ENCODE measurements at regions not wholly inside any gene's neighbourhood (a gene's known extent, or its start where the extent isn't known, plus 50 kb on each side); places are given as distances from the start of the nearest gene placed in this dataset.

- peak; percentile 26 for DNase-seq (ENCODE audit: low read depth)
- TF ChIP-seq CTCF (conservative IDR thresholded peaks at IDR 0.05; ENCODE audit: low read depth, low read length), result no peak
- no peak overlapping the region for H3K4me3 ChIP-seq (ENCODE audit: low read depth, low read length)
These were observed 448.6 kb upstream of the GOLIM4 start for GRCh38 chr3:168544097-168544957.

- H3K4me3 ChIP-seq (ENCODE audit: low read depth, low read length), result no peak overlapping the region
- DNase-seq (ENCODE audit: low read depth), result no peak
- TF ChIP-seq CTCF (conservative IDR thresholded peaks at IDR 0.05; ENCODE audit: low read depth, low read length), result no peak
These were observed 445.0 kb upstream of the GOLIM4 start for GRCh38 chr3:168540726-168541125.

GRCh38 chr3:168539909-168540308, 444.2 kb upstream of the GOLIM4 start:
- DNase-seq (ENCODE audit: low read depth), result no peak
- no peak overlapping the region for H3K4me3 ChIP-seq (ENCODE audit: low read depth, low read length)
- no peak for TF ChIP-seq CTCF (conservative IDR thresholded peaks at IDR 0.05; ENCODE audit: low read depth, low read length)

DNA sequence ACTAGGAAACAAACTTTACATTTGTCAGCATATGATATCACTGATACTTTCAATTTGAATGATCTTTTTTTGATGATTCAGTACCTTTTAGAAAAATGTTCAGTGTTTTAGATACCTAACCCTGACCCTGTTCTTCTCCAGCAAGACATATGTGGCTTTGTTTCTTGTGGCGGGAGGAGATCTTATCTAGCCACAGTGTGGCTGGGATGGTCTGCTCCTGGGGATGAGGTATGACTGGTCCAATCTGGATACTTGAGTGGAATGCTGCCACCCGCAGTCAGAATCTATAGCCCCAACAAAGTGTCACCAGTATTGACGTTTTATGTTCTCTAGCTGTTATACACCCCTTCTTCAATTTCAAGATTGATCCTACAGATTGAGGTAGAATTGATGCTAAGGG, 439.0 kb upstream of the GOLIM4 start:
- no peak for TF ChIP-seq CTCF (conservative IDR thresholded peaks at IDR 0.05; ENCODE audit: low read depth, low read length)
- no peak overlapping the region for H3K4me3 ChIP-seq (ENCODE audit: low read depth, low read length)
- no peak for DNase-seq (ENCODE audit: low read depth)

DNA sequence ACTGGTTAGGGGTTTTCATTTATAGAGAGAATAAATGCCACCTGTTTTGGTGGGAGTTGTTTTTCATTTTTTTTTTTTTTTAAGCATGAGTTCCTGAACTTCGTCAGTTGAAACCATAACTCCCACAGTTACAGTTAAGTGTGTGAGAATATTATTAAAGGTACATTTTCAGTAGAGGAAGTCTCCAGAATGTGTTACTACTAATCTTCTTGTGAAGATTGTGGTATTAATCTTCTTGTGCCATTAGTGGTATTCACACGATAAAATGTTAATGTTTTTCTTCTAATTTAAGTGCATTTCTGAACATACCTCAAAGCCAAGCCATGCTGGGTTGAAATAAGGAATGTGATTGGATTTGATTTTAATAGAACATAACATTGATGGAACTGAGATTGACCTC, 437.9 kb upstream of the GOLIM4 start:
- H3K4me3 ChIP-seq (ENCODE audit: low read depth, low read length), result no peak overlapping the region
- DNase-seq (ENCODE audit: low read depth), result no peak
- TF ChIP-seq CTCF (conservative IDR thresholded peaks at IDR 0.05; ENCODE audit: low read depth, low read length), result no peak

GRCh38 chr3:168532135-168532534, 436.4 kb upstream of the GOLIM4 start:
- TF ChIP-seq CTCF (conservative IDR thresholded peaks at IDR 0.05; ENCODE audit: low read depth, low read length), result no peak
- DNase-seq (ENCODE audit: low read depth), result no peak
- no peak overlapping the region for H3K4me3 ChIP-seq (ENCODE audit: low read depth, low read length)

- TF ChIP-seq CTCF (conservative IDR thresholded peaks at IDR 0.05; ENCODE audit: low read depth, low read length), result no peak
These were observed 435.4 kb upstream of the GOLIM4 start for GRCh38 chr3:168531116-168531515.

More at GRCh38 chr3:168531116-168531515, 435.4 kb upstream of the GOLIM4 start:
- H3K4me3 ChIP-seq (ENCODE audit: low read depth, low read length), result no peak overlapping the region
- no peak for DNase-seq (ENCODE audit: low read depth)
